ENCODE measurements at regions not wholly inside any gene's neighbourhood (a gene's known extent, or its start where the extent isn't known, plus 50 kb on each side); places are given as distances from the start of the nearest gene placed in this dataset.

GRCh38 chr5:152226191-152226590 is 178.9 kb downstream of the NMUR2 start:
- no peak for DNase-seq (ENCODE audit: low spot score in 2 of 2, unreplicated experiment in 2 of 2)
- Mint-ChIP-seq H3K27me3 (ENCODE audit: low read depth) (peaks cover 4% of the 10 kb centered on the region), H3K27ac (no peak overlapping the region), H3K9me3 (no peaks in the 10 kb centered on the region), H3K36me3 (no peaks in the 10 kb centered on the region), H3K4me3 (no peak overlapping the region), H3K4me1 (no peaks in the 10 kb centered on the region)
- TF ChIP-seq CTCF (IDR thresholded peaks at IDR 0.05; ENCODE audit: unreplicated experiment) = no peak

DNA sequence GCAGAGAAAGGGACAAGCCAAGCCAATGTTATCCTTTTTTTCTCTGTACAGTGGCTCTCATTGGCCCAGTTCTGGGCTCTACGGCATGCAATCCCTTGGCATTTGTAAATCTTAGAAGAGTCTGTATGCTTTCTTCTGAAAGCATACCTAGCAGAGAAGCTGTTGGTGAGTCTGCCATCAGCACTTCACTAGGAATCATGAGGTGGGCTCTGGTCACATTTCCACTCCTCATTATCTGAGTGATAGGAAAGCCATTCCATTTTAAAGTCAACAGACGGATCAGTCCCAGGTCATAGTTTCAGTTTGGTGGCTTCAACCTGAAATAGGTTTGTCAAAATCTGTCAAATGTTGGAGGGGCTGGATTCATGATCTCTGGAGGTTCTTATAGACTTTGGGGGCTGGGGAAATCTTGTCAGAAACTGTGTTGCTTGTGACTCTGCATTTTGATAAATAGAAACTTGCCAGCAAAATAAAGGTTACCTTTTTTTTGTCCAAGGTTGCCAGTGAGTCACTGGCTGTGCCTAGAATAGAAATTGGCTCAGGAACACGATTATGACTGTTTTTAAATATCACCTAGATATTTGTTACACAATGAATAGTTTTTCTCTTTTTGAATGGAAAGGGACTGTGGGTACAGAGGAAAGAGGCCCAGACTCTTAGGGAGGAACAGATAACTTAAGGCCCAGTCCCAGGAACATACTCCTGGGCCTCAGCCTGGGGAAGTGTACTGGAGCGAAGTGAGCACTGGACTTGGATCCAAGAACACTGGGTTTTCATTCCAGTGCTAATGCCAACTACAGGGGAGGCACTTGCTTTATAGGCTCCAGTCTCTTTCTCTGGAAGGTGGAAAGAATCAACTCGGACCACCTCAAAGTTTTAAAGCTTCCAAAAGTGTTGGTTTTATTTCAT is 183.1 kb downstream of the NMUR2 start:
- H3K4me3 Mint-ChIP-seq = no peak overlapping the region
- DNase-seq (ENCODE audit: low spot score in 2 of 2, unreplicated experiment in 2 of 2) = no peak
- no peaks in the 10 kb centered on the region for H3K4me1 Mint-ChIP-seq
- H3K27ac Mint-ChIP-seq = no peak overlapping the region
- H3K9me3 Mint-ChIP-seq = no peaks in the 10 kb centered on the region
- no peak for TF ChIP-seq CTCF (IDR thresholded peaks at IDR 0.05; ENCODE audit: unreplicated experiment)
- H3K36me3 Mint-ChIP-seq = no peaks in the 10 kb centered on the region
- H3K27me3 Mint-ChIP-seq (ENCODE audit: low read depth) = peaks cover 4% of the 10 kb centered on the region

GRCh38 chr5:152218694-152219093 is 186.4 kb downstream of the NMUR2 start:
- no peak overlapping the region for H3K27ac Mint-ChIP-seq
- H3K9me3 Mint-ChIP-seq = peaks cover 7% of the 10 kb centered on the region

DNA sequence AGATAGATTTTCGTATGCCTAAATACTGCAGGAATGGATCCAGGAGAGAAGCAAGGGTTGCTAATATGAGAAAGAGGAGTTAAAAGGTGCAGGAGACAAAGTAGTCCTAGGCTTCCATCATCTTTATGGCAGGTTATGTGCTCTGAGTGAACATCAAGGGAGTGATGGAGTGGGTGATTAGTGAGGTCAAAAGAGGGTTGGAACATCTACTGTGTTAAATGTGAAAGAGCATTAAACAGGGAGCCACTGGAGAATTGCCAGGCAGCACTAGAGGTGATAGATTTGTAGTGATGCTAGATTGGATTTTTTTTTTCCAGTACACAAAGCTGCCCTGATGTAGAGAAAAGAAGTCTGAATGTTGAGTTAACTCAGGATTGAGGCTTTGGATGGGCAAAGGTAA is 199.3 kb downstream of the NMUR2 start:
- no peaks in the 10 kb centered on the region for H3K9me3 Mint-ChIP-seq
- no peak overlapping the region for H3K4me3 Mint-ChIP-seq
- no peak overlapping the region for H3K27ac Mint-ChIP-seq
- no peaks in the 10 kb centered on the region for H3K27me3 Mint-ChIP-seq (ENCODE audit: low read depth)
- TF ChIP-seq CTCF (IDR thresholded peaks at IDR 0.05; ENCODE audit: unreplicated experiment) = no peak
- no peaks in the 10 kb centered on the region for H3K4me1 Mint-ChIP-seq
- no peak for DNase-seq (ENCODE audit: low spot score in 2 of 2, unreplicated experiment in 2 of 2)
- no peaks in the 10 kb centered on the region for H3K36me3 Mint-ChIP-seq

More at GRCh38 chr5:152218694-152219093, 186.4 kb downstream of the NMUR2 start:
- no peak for DNase-seq (ENCODE audit: low spot score in 2 of 2, unreplicated experiment in 2 of 2)
- Mint-ChIP-seq H3K27me3 (ENCODE audit: low read depth) (peaks cover 4% of the 10 kb centered on the region), H3K4me3 (no peak overlapping the region), H3K36me3 (no peaks in the 10 kb centered on the region), H3K4me1 (no peaks in the 10 kb centered on the region)
- TF ChIP-seq CTCF (IDR thresholded peaks at IDR 0.05; ENCODE audit: unreplicated experiment) = no peak

DNA sequence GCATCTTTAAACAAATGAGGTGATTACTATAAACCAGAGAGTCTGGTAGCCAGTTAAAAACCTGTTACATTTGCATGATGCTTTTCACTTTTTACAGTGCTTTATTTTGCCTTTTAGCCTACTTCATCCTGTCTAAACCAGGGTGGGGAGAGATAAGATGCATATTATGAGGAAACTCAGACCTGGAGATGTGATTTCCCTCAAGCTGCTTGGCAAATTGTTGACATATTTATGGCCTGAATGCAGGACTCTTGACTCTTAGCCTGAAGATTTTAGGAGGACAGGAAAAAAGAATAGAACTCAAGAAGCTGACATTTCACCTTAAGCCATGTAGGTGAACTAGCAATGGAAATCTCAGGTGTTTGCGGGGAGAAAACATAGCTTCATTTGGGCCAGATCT is 202.8 kb downstream of the NMUR2 start:
- H3K4me1 Mint-ChIP-seq = no peaks in the 10 kb centered on the region
- no peaks in the 10 kb centered on the region for H3K36me3 Mint-ChIP-seq
- no peaks in the 10 kb centered on the region for H3K27me3 Mint-ChIP-seq (ENCODE audit: low read depth)
- H3K27ac Mint-ChIP-seq = no peak overlapping the region
- no peak for DNase-seq (ENCODE audit: low spot score in 2 of 2, unreplicated experiment in 2 of 2)
- no peaks in the 10 kb centered on the region for H3K9me3 Mint-ChIP-seq
- H3K4me3 Mint-ChIP-seq = no peak overlapping the region
- TF ChIP-seq CTCF (IDR thresholded peaks at IDR 0.05; ENCODE audit: unreplicated experiment) = no peak

Data from mesothelial cell of epicardium (in vitro differentiated cells).